ENCODE measurements at regions not wholly inside any gene's neighbourhood (a gene's known extent, or its start where the extent isn't known, plus 50 kb on each side); places are given as distances from the start of the nearest gene placed in this dataset.

GRCh38 chr13:112325142-112325808 lies 50.9 kb upstream of the SPACA7 start:
- TF ChIP-seq CTCF (IDR thresholded peaks at IDR 0.05) (no peak), POLR2A (IDR thresholded peaks at IDR 0.05) (no peak), POLR2AphosphoS5 (IDR thresholded peaks at IDR 0.05; ENCODE audit: insufficient read depth in 1 of 2, low read depth in 1 of 2) (no peak)
